ENCODE measurements at regions not wholly inside any gene's neighbourhood (a gene's known extent, or its start where the extent isn't known, plus 50 kb on each side); places are given as distances from the start of the nearest gene placed in this dataset.

GRCh38 chr3:146975476-146975875 lies 370.3 kb upstream of the PLSCR5 start:
- intact Hi-C loops (cut with micrococcal nuclease) = no loop called here
- H3K9me2 ChIP-seq (ENCODE audit: insufficient read depth) = no peaks in the 10 kb centered on the region
- BruUV-seq (replicated peaks) = no TSS peak
- no peak overlapping the region for H3K9ac ChIP-seq (ENCODE audit: low read length)
- H3K4me3 ChIP-seq (replicated peaks in 1 of 2; ENCODE audit: low read depth in 1 of 2, low read length in 2 of 2) = no peak overlapping the region
- no peak overlapping the region for H2AFZ ChIP-seq (ENCODE audit: low read depth, low read length, poor library complexity, severe bottlenecking)
- no peak for TF ChIP-seq ZNF274 (IDR thresholded peaks at IDR 0.05; ENCODE audit: low read depth, low read length)
- no peak for TF ChIP-seq TCF7L2 (IDR thresholded peaks at IDR 0.05; ENCODE audit: borderline replicate concordance, extremely low read depth, insufficient read depth, insufficient read length)
- no peak for TF ChIP-seq CBX3 (IDR thresholded peaks at IDR 0.05; ENCODE audit: low read depth)
- TF ChIP-seq REST (IDR thresholded peaks at IDR 0.05; ENCODE audit: low read depth) = no peak
- TF ChIP-seq ZBTB33 (IDR thresholded peaks at IDR 0.05; ENCODE audit: extremely low read depth, insufficient replicate concordance, low read length) = no peak
- TF ChIP-seq MAX (IDR thresholded peaks at IDR 0.05) = no peak
- no peak for TF ChIP-seq EGR1 (IDR thresholded peaks at IDR 0.05; ENCODE audit: low read depth)
- no peak for TF ChIP-seq CEBPB (IDR thresholded peaks at IDR 0.05; ENCODE audit: low read depth)
- no peak for TF ChIP-seq RAD21 (IDR thresholded peaks at IDR 0.05; ENCODE audit: low read depth)
- no peak for TF ChIP-seq SP1 (IDR thresholded peaks at IDR 0.05; ENCODE audit: low read depth)
- no peak for TF ChIP-seq EZH2 (IDR thresholded peaks at IDR 0.05)
- TF ChIP-seq CTCF (IDR thresholded peaks at IDR 0.05 in 2 of 3, conservative IDR thresholded peaks at IDR 0.05 in 1 of 3; ENCODE audit: borderline replicate concordance in 1 of 3, insufficient read depth in 1 of 3, low read depth in 2 of 3, low read length in 2 of 3) = no peak
- TF ChIP-seq SIN3A (IDR thresholded peaks at IDR 0.05; ENCODE audit: low read depth) = no peak
- no peak for TF ChIP-seq SRF (IDR thresholded peaks at IDR 0.05; ENCODE audit: low read depth)
- TF ChIP-seq YY1 (IDR thresholded peaks at IDR 0.05; ENCODE audit: extremely low read depth, insufficient replicate concordance, low read depth, low read length) = no peak
- H3K79me2 ChIP-seq (ENCODE audit: insufficient read depth, low read length) = no peaks in the 10 kb centered on the region
- H3K4me1 ChIP-seq (ENCODE audit: control insufficient read depth in 1 of 2, insufficient read depth in 2 of 2, low read length in 2 of 2) = no peaks in the 10 kb centered on the region
- no peaks in the 10 kb centered on the region for H4K20me1 ChIP-seq (ENCODE audit: insufficient read depth)
- ChIA-PET RAD21 (ENCODE audit: low non-redundant PET in 1 of 2, low total read pairs in 2 of 2, uncharacterized antibody in 2 of 2, unreplicated experiment in 2 of 2) (no interaction called here), CTCF (no interaction called here), POLR2A (no interaction called here)
- no peaks in the 10 kb centered on the region for H3K27me3 ChIP-seq (ENCODE audit: insufficient read depth, low read length)
- no peak for DNase-seq (ENCODE audit: low read depth, low spot score)
- H3K9me3 ChIP-seq (ENCODE audit: control insufficient read depth in 1 of 2, insufficient read depth in 1 of 2, low read depth in 1 of 2, low read length in 2 of 2) = no peaks in the 10 kb centered on the region
- H3K36me3 ChIP-seq (ENCODE audit: control insufficient read depth in 1 of 2, insufficient read depth in 2 of 2, low read length in 2 of 2) = no peaks in the 10 kb centered on the region
- no peak for ATAC-seq
- H3K4me2 ChIP-seq (ENCODE audit: low read length) = no peak overlapping the region
- no peak overlapping the region for H3K27ac ChIP-seq (ENCODE audit: low read depth, low read length)
